HL-60 (cell line): ENCODE measurements at regions not wholly inside any gene's neighbourhood (a gene's known extent, or its start where the extent isn't known, plus 50 kb on each side); places are given as distances from the start of the nearest gene placed in this dataset.

Experiments
- DNase-seq, 2 experiments: peaks; one replicate each; pipeline ENCODE4 v3.0.0-alpha.2; 2010 to 2020; ENCODE audit warnings: low read depth in 1 of 2, low spot score in 1 of 2
- H3K27ac ChIP-seq: fragments of 250-450 bp; sonication (Bioruptor Pico); replicated peaks from 2 replicates; pipeline ENCODE4 v1.5.1; 2020; ENCODE audit warnings: mild to moderate bottlenecking, moderate library complexity
- H3K27me3 ChIP-seq: fragments of 250-450 bp; sonication (Bioruptor Pico); 2 replicates; pipeline ENCODE4 v1.5.1; 2021; ENCODE audit warnings: mild to moderate bottlenecking, moderate library complexity; ENCODE audit not compliant: insufficient read depth, poor library complexity, severe bottlenecking
- H3K4me3 ChIP-seq: replicated peaks from 2 replicates; pipeline ENCODE4 v1.5.1; 2011; ENCODE audit warnings: mild to moderate bottlenecking, control low read depth, low read length; ENCODE audit not compliant: insufficient read depth
- CTCF ChIP-seq: IDR thresholded peaks from one replicate; pipeline ENCODE4 v1.5.1; 2011; ENCODE audit warnings: low read length, control low read depth, inconsistent platforms; ENCODE audit not compliant: insufficient read depth
- GABPA ChIP-seq: IDR thresholded peaks from 2 replicates; pipeline ENCODE4 v1.6.1; 2012; ENCODE audit warnings: low read depth
- POLR2AphosphoS5 ChIP-seq: IDR thresholded peaks from 2 replicates; pipeline ENCODE4 v1.6.1; 2012; ENCODE audit warnings: low read depth
- REST ChIP-seq: IDR thresholded peaks from 2 replicates; pipeline ENCODE4 v1.6.1; 2012; ENCODE audit warnings: low read depth; ENCODE audit not compliant: insufficient replicate concordance
- SPI1 ChIP-seq: IDR thresholded peaks from 2 replicates; pipeline ENCODE4 v1.6.1; 2012; ENCODE audit warnings: low read depth, mild to moderate bottlenecking, borderline replicate concordance

GRCh38 chrX:79082899-79083298 lies 61.6 kb upstream of the GPR174 start:
- DNase-seq = no peak
- Histone ChIP-seq H3K4me3 (no peak overlapping the region), H3K27me3 (no peaks in the 10 kb centered on the region), H3K27ac (no peak overlapping the region)
- no peak for TF ChIP-seq GABPA
- TF ChIP-seq SPI1 = no peak
- no peak for TF ChIP-seq CTCF
- TF ChIP-seq POLR2AphosphoS5 = no peak
- TF ChIP-seq REST = no peak

GRCh38 chrX:79084923-79085322 lies 59.6 kb upstream of the GPR174 start:
- H3K27me3 ChIP-seq = no peaks in the 10 kb centered on the region
- H3K27ac ChIP-seq = no peak overlapping the region
- H3K4me3 ChIP-seq = no peak overlapping the region
- no peak for DNase-seq
- TF ChIP-seq POLR2AphosphoS5 (no peak), SPI1 (no peak), GABPA (no peak), REST (no peak), CTCF (no peak)

- Histone ChIP-seq H3K4me3 (no peak overlapping the region), H3K27ac (no peak overlapping the region), H3K27me3 (no peaks in the 10 kb centered on the region)
- TF ChIP-seq SPI1 (no peak), GABPA (no peak), REST (no peak)
- no peak for DNase-seq
These were observed 54.4 kb upstream of the GPR174 start for GRCh38 chrX:79089896-79090584.
